CD14-positive monocyte (primary cell): ENCODE measurements at regions not wholly inside any gene's neighbourhood (a gene's known extent, or its start where the extent isn't known, plus 50 kb on each side); places are given as distances from the start of the nearest gene placed in this dataset.
"Not testable (repeated sequence)": the region's sequence is repeated elsewhere in the genome, so short reads cannot be mapped to it uniquely, and the experiment has no call there.

ENCODE experiments used
- DNase-seq, 3 donors: peaks; one replicate each; pipeline ENCODE4 v3.0.0-alpha.2; 2011 to 2022
- H2AFZ ChIP-seq: 2 replicates; pipeline ENCODE4 v1.6.0; 2012; ENCODE audit warnings: mild to moderate bottlenecking, low read depth, low read length, inconsistent platforms; ENCODE audit not compliant: insufficient read depth, poor library complexity, severe bottlenecking
- H3K27ac ChIP-seq, 2 donors: 1 replicate in 1 of 2; 2 replicates in 1 of 2; pipeline ENCODE4 v1.5.1; 2012 to 2013; ENCODE audit warnings: low read length in 2 of 2, control low read depth in 1 of 2, inconsistent platforms in 1 of 2, low read depth in 1 of 2, mild to moderate bottlenecking in 1 of 2
- H3K27me3 ChIP-seq, 2 donors: one replicate each; pipeline versions ENCODE4 v1.6.0 to v1.6.1; 2011 to 2013; ENCODE audit warnings: low read length in 2 of 2; ENCODE audit not compliant: control insufficient read depth in 2 of 2, insufficient read depth in 2 of 2
- H3K36me3 ChIP-seq, 2 donors: replicated peaks in 1 of 2; 1 replicate in 1 of 2; 2 replicates in 1 of 2; pipeline versions ENCODE4 v1.5.1 to v1.6.1; 2012 to 2013; ENCODE audit warnings: low read length in 2 of 2, control low read depth in 1 of 2, inconsistent platforms in 1 of 2, mild to moderate bottlenecking in 1 of 2; ENCODE audit not compliant: insufficient read depth in 2 of 2, control insufficient read depth in 1 of 2
- H3K4me1 ChIP-seq, 2 donors: 1 replicate in 1 of 2; 2 replicates in 1 of 2; pipeline versions ENCODE4 v1.5.1 to v1.6.1; 2012 to 2013; ENCODE audit warnings: low read length in 2 of 2, control low read depth in 1 of 2, inconsistent platforms in 1 of 2, mild to moderate bottlenecking in 1 of 2, moderate library complexity in 1 of 2; ENCODE audit not compliant: insufficient read depth in 2 of 2, control insufficient read depth in 1 of 2
- H3K4me2 ChIP-seq: replicated peaks from 2 replicates; pipeline ENCODE3; 2012; ENCODE audit warnings: low read length, moderate library complexity, mild to moderate bottlenecking; ENCODE audit not compliant: poor library complexity, severe bottlenecking; ENCODE audit errors: extremely low read depth
- H3K4me3 ChIP-seq, 3 experiments: fragments of 200-600 bp in 1 of 3; sonication (generic) in 1 of 3; replicated peaks in 1 of 3; 1 replicate in 2 of 3; 2 replicates in 1 of 3; pipeline ENCODE4 v1.5.1; 2011 to 2013; ENCODE audit warnings: low read length in 3 of 3, mild to moderate bottlenecking in 3 of 3, control low read depth in 2 of 3, low read depth in 2 of 3, inconsistent platforms in 1 of 3, moderate library complexity in 1 of 3
- H3K79me2 ChIP-seq: 2 replicates; pipeline ENCODE4 v1.6.0; 2012; ENCODE audit warnings: mild to moderate bottlenecking, control low read depth, inconsistent platforms, low read length, moderate library complexity; ENCODE audit not compliant: insufficient read depth
- H3K9ac ChIP-seq: 2 replicates; pipeline ENCODE4 v1.6.0; 2017; ENCODE audit warnings: low read length, mild to moderate bottlenecking; ENCODE audit not compliant: insufficient read depth, poor library complexity, severe bottlenecking
- H3K9me3 ChIP-seq, 2 donors: replicated peaks in 1 of 2; 1 replicate in 1 of 2; 2 replicates in 1 of 2; pipeline versions ENCODE4 v1.5.1 to v1.6.1; 2012 to 2013; ENCODE audit warnings: low read length in 2 of 2, control low read depth in 1 of 2; ENCODE audit not compliant: control insufficient read depth in 1 of 2, insufficient read depth in 1 of 2
- H4K20me1 ChIP-seq: 2 replicates; pipeline ENCODE4 v1.6.0; 2012; ENCODE audit warnings: mild to moderate bottlenecking, low read length, control low read depth, moderate library complexity; ENCODE audit not compliant: insufficient read depth
- H3K27ac Mint-ChIP-seq, 7 donors: one replicate each; pipeline ENCODE4 v1.8.0; 2020; ENCODE audit warnings: mild to moderate bottlenecking in 7 of 7, mixed read lengths in 7 of 7, moderate library complexity in 6 of 7, inconsistent platforms in 2 of 7
- H3K27me3 Mint-ChIP-seq, 3 donors: one replicate each; pipeline ENCODE4 v1.8.0; 2021 to 2022; ENCODE audit warnings: low read depth in 3 of 3, mild to moderate bottlenecking in 3 of 3, mixed read lengths in 3 of 3, moderate library complexity in 3 of 3, inconsistent platforms in 1 of 3
- H3K36me3 Mint-ChIP-seq, 2 donors: one replicate each; pipeline ENCODE4 v1.8.0; 2020; ENCODE audit warnings: mixed read lengths in 2 of 2, inconsistent platforms in 1 of 2, mild to moderate bottlenecking in 1 of 2
- H3K4me1 Mint-ChIP-seq: one replicate; pipeline ENCODE4 v1.8.0; 2020; ENCODE audit warnings: mild to moderate bottlenecking, mixed read lengths
- H3K4me3 Mint-ChIP-seq, 2 donors: one replicate each; pipeline ENCODE4 v1.8.0; 2020; ENCODE audit warnings: mild to moderate bottlenecking in 2 of 2, mixed read lengths in 2 of 2, moderate library complexity in 1 of 2
- H3K9me3 Mint-ChIP-seq, 7 donors: one replicate each; pipeline ENCODE4 v1.8.0; 2020 to 2022; ENCODE audit warnings: mixed read lengths in 7 of 7, mild to moderate bottlenecking in 6 of 7, moderate library complexity in 6 of 7, inconsistent platforms in 2 of 7
- CTCF ChIP-seq: fragments of 200-600 bp; IDR thresholded peaks from one replicate; pipeline ENCODE4 v1.8.0; 2022; ENCODE audit warnings: antibody characterized with exemption, mild to moderate bottlenecking
- WGBS: methylation state at CpG from one replicate; pipeline ENCODE4 v1.1.5; 2013; ENCODE audit warnings: missing lambda C conversion rate; ENCODE audit not compliant: insufficient coverage; 5-methylcytosine and 5-hydroxymethylcytosine counted together
- intact Hi-C, 2 donors: fragments of 100-400 bp; cut with micrococcal nuclease; formaldehyde crosslinking; loops; one replicate each; pipeline versions ENCODE4 v1.15.0 to v1.15.1; 2023

- Mint-ChIP-seq H3K27ac (no peak overlapping the region), H3K27me3 (peaks cover 0 to 7% (median 5%) of the 10 kb centered on the region in 3 donors), H3K9me3 (peaks cover 4 to 17% (median 9%) of the 10 kb centered on the region in 7 donors), H3K4me3 (no peak overlapping the region), H3K4me1 (no peaks in the 10 kb centered on the region), H3K36me3 (no peaks in the 10 kb centered on the region)
- Histone ChIP-seq H3K36me3 (no peaks in the 10 kb centered on the region), H4K20me1 (no peaks in the 10 kb centered on the region), H3K4me2 (no peak overlapping the region), H3K27ac (no peak overlapping the region), H3K79me2 (no peaks in the 10 kb centered on the region), H3K4me1 (no peaks in the 10 kb centered on the region), H3K9me3 (peaks cover 4 to 13% of the 10 kb centered on the region in 2 donors), H3K27me3 (no peaks in the 10 kb centered on the region), H3K4me3 (no peak overlapping the region), H2AFZ (no peak overlapping the region), H3K9ac (no peak overlapping the region)
- intact Hi-C loops = no loop called here
- 96% methylated on average over 4 of the region's 4 CpGs for WGBS
- DNase-seq = no peak
- TF ChIP-seq CTCF = no peak
Measured at GRCh38 chr3:44171891-44172290, 69.8 kb upstream of the TOPAZ1 start.

- H3K27ac Mint-ChIP-seq, H3K79me2 ChIP-seq, H3K36me3 Mint-ChIP-seq, H3K4me3 Mint-ChIP-seq, intact Hi-C loops, H3K9ac ChIP-seq, H3K4me1 ChIP-seq, H3K4me1 Mint-ChIP-seq, H3K27me3 Mint-ChIP-seq, H3K36me3 ChIP-seq, H4K20me1 ChIP-seq, H3K27me3 ChIP-seq, H3K4me3 ChIP-seq, H3K4me2 ChIP-seq, H3K27ac ChIP-seq, DNase-seq, H2AFZ ChIP-seq: not testable (repeated sequence)
- 96% methylated on average over 6 of the region's 8 CpGs for WGBS
- H3K9me3 ChIP-seq = peaks cover 4 to 13% of the 10 kb centered on the region in 2 donors
- H3K9me3 Mint-ChIP-seq = peaks cover 4 to 17% (median 9%) of the 10 kb centered on the region in 7 donors
Measured at GRCh38 chr3:44172701-44173100, 69.0 kb upstream of the TOPAZ1 start.
